Colonic mucosa (tissue), 4 donors: ENCODE measurements at regions not wholly inside any gene's neighbourhood (a gene's known extent, or its start where the extent isn't known, plus 50 kb on each side); places are given as distances from the start of the nearest gene placed in this dataset.

ENCODE experiments used
- DNase-seq: peaks from one replicate; pipeline ENCODE4 v3.0.0-alpha.2; 2020
- H3K27ac ChIP-seq: fragments of 200-600 bp; one replicate; pipeline ENCODE4 v1.8.0; 2021
- H3K27me3 ChIP-seq: fragments of 200-600 bp; one replicate; pipeline ENCODE4 v1.8.0; 2021
- H3K36me3 ChIP-seq: fragments of 200-600 bp; one replicate; pipeline ENCODE4 v1.8.0; 2021
- H3K4me1 ChIP-seq: fragments of 200-600 bp; one replicate; pipeline ENCODE4 v1.8.0; 2021; ENCODE audit warnings: mild to moderate bottlenecking
- H3K4me3 ChIP-seq: fragments of 200-600 bp; one replicate; pipeline ENCODE4 v1.8.0; 2021
- H3K9ac ChIP-seq, 2 donors: one replicate each; pipeline ENCODE4 v1.7.0; 2013; ENCODE audit warnings: control low read depth in 2 of 2, low read depth in 2 of 2, low read length in 2 of 2
- H3K9me3 ChIP-seq: fragments of 200-600 bp; one replicate; pipeline ENCODE4 v1.8.0; 2021
- CTCF ChIP-seq: fragments of 200-600 bp; IDR thresholded peaks from one replicate; pipeline ENCODE4 v1.8.0; 2022; ENCODE audit warnings: antibody characterized with exemption, mild to moderate bottlenecking
- intact Hi-C: fragments of 100-400 bp; cut with DNase I; formaldehyde crosslinking; loops from one replicate; pipeline ENCODE4 v1.14.1; 2022
- donor health status: healthy.
- donor health status: DM: no; HTN: no; CAD: no.
- donor health status: DM: no; HTN: no; CAD: no.

- no peak for TF ChIP-seq CTCF
- DNase-seq = no peak
- H3K27ac ChIP-seq = no peak overlapping the region
- H3K9me3 ChIP-seq = no peaks in the 10 kb centered on the region
- H3K4me3 ChIP-seq = no peak overlapping the region
- intact Hi-C loops = no loop called here
- H3K27me3 ChIP-seq = no peaks in the 10 kb centered on the region
- H3K36me3 ChIP-seq = no peaks in the 10 kb centered on the region
- H3K9ac ChIP-seq = no peak overlapping the region
- no peaks in the 10 kb centered on the region for H3K4me1 ChIP-seq
Measured at GRCh38 chr10:93171837-93172236, 98.1 kb downstream of the CYP26A1 start.

- Histone ChIP-seq H3K27me3 (no peaks in the 10 kb centered on the region), H3K4me1 (no peaks in the 10 kb centered on the region), H3K27ac (no peak overlapping the region), H3K4me3 (no peak overlapping the region), H3K9me3 (no peaks in the 10 kb centered on the region), H3K36me3 (no peaks in the 10 kb centered on the region), H3K9ac (no peak overlapping the region)
- no peak for DNase-seq
- no peak for TF ChIP-seq CTCF
- intact Hi-C loops = no loop called here
Measured at GRCh38 chr10:93173967-93174845, 100.5 kb downstream of the CYP26A1 start.

GRCh38 chr10:93175490-93175889 lies 101.8 kb downstream of the CYP26A1 start:
- no peak for TF ChIP-seq CTCF
- Histone ChIP-seq H3K27ac (no peak overlapping the region), H3K27me3 (no peaks in the 10 kb centered on the region), H3K9ac (no peak overlapping the region), H3K4me3 (no peak overlapping the region), H3K36me3 (no peaks in the 10 kb centered on the region), H3K9me3 (no peaks in the 10 kb centered on the region), H3K4me1 (no peaks in the 10 kb centered on the region)
- DNase-seq = no peak
- intact Hi-C loops = no loop called here

GRCh38 chr10:93177511-93177910 lies 103.8 kb downstream of the CYP26A1 start:
- Histone ChIP-seq H3K9ac (no peak overlapping the region), H3K9me3 (no peaks in the 10 kb centered on the region), H3K4me3 (no peak overlapping the region), H3K4me1 (no peaks in the 10 kb centered on the region), H3K27me3 (no peaks in the 10 kb centered on the region), H3K27ac (no peak overlapping the region), H3K36me3 (no peaks in the 10 kb centered on the region)
- TF ChIP-seq CTCF = no peak
- intact Hi-C loops = no loop called here
- DNase-seq = no peak

GRCh38 chr10:93178226-93178625 lies 104.5 kb downstream of the CYP26A1 start:
- H3K9me3 ChIP-seq = no peaks in the 10 kb centered on the region
- no peaks in the 10 kb centered on the region for H3K36me3 ChIP-seq
- H3K9ac ChIP-seq = no peak overlapping the region
- intact Hi-C loops = no loop called here
- H3K4me3 ChIP-seq = no peak overlapping the region
- H3K27me3 ChIP-seq = no peaks in the 10 kb centered on the region
- no peaks in the 10 kb centered on the region for H3K4me1 ChIP-seq
- no peak for DNase-seq
- no peak for TF ChIP-seq CTCF
- no peak overlapping the region for H3K27ac ChIP-seq
